ENCODE measurements at regions not wholly inside any gene's neighbourhood (a gene's known extent, or its start where the extent isn't known, plus 50 kb on each side); places are given as distances from the start of the nearest gene placed in this dataset.

DNA sequence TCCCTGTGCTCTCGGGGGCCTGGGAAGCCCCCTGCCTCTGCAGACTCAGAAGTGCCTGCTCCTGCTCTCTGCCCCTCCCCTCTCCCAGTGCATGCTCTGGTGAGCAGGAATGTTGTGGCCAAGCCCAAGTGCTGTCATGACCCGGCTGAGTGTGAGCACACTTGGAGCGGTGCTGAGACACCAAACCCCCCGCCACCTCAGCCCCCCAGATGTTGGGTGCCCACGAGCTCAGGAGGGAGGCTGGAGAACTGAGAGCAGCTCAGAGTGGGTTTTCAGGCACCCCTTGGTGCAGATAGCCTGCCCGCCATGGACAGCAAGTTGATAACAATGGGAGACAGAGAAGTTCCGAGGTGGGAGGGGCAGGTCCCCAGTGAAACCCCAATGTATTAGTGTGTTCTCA is 477.4 kb downstream of the ACTRT1 start:
- POLR2A ChIA-PET: no interaction called here
- CTCF ChIA-PET: no interaction called here
- Histone ChIP-seq H3K27ac (ENCODE audit: extremely low read depth, low read depth, low read length) (no peak overlapping the region), H3K36me3 (ENCODE audit: control insufficient read depth in 2 of 2, insufficient read depth in 1 of 2, low read length in 2 of 2) (no peaks in the 10 kb centered on the region), H3K4me1 (ENCODE audit: control insufficient read depth, insufficient read depth, low read length) (no peaks in the 10 kb centered on the region), H3K9me3 (ENCODE audit: control insufficient read depth, insufficient read depth, low read depth, low read length) (no peaks in the 10 kb centered on the region; the same call in 1 of the 2 replicates), H3K4me3 (ENCODE audit: low read depth, low read length) (no peak overlapping the region)
- TF ChIP-seq ZBTB7A (tag by site-specific recombination; IDR thresholded peaks at IDR 0.05; ENCODE audit: low read depth): no peak
- TF ChIP-seq ZNF623 (tag by site-specific recombination; IDR thresholded peaks at IDR 0.05): no peak
- no peak for TF ChIP-seq ZNF324 (tag by site-specific recombination; IDR thresholded peaks at IDR 0.05)
- TF ChIP-seq ZFP41 (tag by site-specific recombination; IDR thresholded peaks at IDR 0.05; ENCODE audit: borderline replicate concordance): no peak
- no peak for TF ChIP-seq SETDB1 (IDR thresholded peaks at IDR 0.05; ENCODE audit: insufficient read length, low read length)
- TF ChIP-seq ZNF530 (tag by site-specific recombination; IDR thresholded peaks at IDR 0.05; ENCODE audit: low read depth): no peak
- no peak for TF ChIP-seq SP3 (tag by site-specific recombination; IDR thresholded peaks at IDR 0.05)
- no peak for TF ChIP-seq ZNF354C (tag by site-specific recombination; IDR thresholded peaks at IDR 0.05; ENCODE audit: borderline replicate concordance, low read depth)

DNA sequence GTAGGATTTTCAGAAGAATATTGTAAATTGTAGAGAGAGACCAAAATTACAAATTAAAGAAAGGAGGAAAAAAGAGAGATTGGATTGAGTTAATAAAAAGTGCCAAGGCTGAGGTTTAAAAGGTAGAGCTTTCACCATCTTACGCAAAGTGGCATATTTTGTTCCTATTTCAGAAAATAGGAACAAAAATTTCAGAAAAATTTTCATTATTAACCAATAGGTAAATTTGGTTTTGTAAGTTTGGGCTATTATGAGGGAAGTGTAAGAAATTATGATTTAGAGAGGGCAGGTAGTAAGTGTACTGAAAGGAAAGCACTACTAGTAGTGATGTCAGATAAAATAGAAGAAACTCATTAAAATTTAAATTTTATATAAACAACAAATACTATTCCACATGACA is 479.7 kb downstream of the ACTRT1 start:
- H3K36me3 ChIP-seq (ENCODE audit: control insufficient read depth in 2 of 2, insufficient read depth in 1 of 2, low read length in 2 of 2): no peaks in the 10 kb centered on the region
- TF ChIP-seq, protein P1, sequence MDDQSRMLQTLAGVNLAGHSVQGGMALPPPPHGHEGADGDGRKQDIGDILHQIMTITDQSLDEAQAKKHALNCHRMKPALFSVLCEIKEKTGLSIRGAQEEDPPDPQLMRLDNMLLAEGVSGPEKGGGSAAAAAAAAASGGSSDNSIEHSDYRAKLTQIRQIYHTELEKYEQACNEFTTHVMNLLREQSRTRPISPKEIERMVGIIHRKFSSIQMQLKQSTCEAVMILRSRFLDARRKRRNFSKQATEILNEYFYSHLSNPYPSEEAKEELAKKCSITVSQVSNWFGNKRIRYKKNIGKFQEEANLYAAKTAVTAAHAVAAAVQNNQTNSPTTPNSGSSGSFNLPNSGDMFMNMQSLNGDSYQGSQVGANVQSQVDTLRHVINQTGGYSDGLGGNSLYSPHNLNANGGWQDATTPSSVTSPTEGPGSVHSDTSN (CRISPR knock-in tag; IDR thresholded peaks at IDR 0.05): no peak
- TF ChIP-seq YY2 (tag by site-specific recombination; IDR thresholded peaks at IDR 0.05) (no peak), MYNN (tag by site-specific recombination; IDR thresholded peaks at IDR 0.05; ENCODE audit: borderline replicate concordance) (no peak), ZFP41 (tag by site-specific recombination; IDR thresholded peaks at IDR 0.05; ENCODE audit: borderline replicate concordance) (no peak), KLF10 (tag by site-specific recombination; IDR thresholded peaks at IDR 0.05) (no peak), ZNF621 (tag by site-specific recombination; IDR thresholded peaks at IDR 0.05) (no peak), YY1 (tag by site-specific recombination; IDR thresholded peaks at IDR 0.05) (no peak), ZNF175 (tag by site-specific recombination; IDR thresholded peaks at IDR 0.05) (no peak), ZNF391 (tag by site-specific recombination; IDR thresholded peaks at IDR 0.05; ENCODE audit: borderline replicate concordance, low read depth) (no peak), ZNF707 (tag by site-specific recombination; IDR thresholded peaks at IDR 0.05) (no peak), ZNF184 (tag by site-specific recombination; IDR thresholded peaks at IDR 0.05) (no peak), SP3 (tag by site-specific recombination; IDR thresholded peaks at IDR 0.05) (no peak), ZFP69B (tag by site-specific recombination; IDR thresholded peaks at IDR 0.05) (no peak), ZBTB7A (tag by site-specific recombination; IDR thresholded peaks at IDR 0.05; ENCODE audit: low read depth) (no peak)
- TF ChIP-seq, protein P2, sequence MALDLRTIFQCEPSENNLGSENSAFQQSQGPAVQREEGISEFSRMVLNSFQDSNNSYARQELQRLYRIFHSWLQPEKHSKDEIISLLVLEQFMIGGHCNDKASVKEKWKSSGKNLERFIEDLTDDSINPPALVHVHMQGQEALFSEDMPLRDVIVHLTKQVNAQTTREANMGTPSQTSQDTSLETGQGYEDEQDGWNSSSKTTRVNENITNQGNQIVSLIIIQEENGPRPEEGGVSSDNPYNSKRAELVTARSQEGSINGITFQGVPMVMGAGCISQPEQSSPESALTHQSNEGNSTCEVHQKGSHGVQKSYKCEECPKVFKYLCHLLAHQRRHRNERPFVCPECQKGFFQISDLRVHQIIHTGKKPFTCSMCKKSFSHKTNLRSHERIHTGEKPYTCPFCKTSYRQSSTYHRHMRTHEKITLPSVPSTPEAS (tag by site-specific recombination; IDR thresholded peaks at IDR 0.05): no peak
- TF ChIP-seq, protein P3, sequence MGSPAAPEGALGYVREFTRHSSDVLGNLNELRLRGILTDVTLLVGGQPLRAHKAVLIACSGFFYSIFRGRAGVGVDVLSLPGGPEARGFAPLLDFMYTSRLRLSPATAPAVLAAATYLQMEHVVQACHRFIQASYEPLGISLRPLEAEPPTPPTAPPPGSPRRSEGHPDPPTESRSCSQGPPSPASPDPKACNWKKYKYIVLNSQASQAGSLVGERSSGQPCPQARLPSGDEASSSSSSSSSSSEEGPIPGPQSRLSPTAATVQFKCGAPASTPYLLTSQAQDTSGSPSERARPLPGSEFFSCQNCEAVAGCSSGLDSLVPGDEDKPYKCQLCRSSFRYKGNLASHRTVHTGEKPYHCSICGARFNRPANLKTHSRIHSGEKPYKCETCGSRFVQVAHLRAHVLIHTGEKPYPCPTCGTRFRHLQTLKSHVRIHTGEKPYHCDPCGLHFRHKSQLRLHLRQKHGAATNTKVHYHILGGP (tag by site-specific recombination; IDR thresholded peaks at IDR 0.05): no peak
- TF ChIP-seq, protein P4, sequence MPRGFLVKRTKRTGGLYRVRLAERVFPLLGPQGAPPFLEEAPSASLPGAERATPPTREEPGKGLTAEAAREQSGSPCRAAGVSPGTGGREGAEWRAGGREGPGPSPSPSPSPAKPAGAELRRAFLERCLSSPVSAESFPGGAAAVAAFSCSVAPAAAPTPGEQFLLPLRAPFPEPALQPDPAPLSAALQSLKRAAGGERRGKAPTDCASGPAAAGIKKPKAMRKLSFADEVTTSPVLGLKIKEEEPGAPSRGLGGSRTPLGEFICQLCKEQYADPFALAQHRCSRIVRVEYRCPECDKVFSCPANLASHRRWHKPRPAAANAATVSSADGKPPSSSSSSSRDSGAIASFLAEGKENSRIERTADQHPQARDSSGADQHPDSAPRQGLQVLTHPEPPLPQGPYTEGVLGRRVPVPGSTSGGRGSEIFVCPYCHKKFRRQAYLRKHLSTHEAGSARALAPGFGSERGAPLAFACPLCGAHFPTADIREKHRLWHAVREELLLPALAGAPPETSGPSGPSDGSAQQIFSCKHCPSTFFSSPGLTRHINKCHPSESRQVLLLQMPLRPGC (tag by site-specific recombination; IDR thresholded peaks at IDR 0.05): no peak
- TF ChIP-seq, protein P5, sequence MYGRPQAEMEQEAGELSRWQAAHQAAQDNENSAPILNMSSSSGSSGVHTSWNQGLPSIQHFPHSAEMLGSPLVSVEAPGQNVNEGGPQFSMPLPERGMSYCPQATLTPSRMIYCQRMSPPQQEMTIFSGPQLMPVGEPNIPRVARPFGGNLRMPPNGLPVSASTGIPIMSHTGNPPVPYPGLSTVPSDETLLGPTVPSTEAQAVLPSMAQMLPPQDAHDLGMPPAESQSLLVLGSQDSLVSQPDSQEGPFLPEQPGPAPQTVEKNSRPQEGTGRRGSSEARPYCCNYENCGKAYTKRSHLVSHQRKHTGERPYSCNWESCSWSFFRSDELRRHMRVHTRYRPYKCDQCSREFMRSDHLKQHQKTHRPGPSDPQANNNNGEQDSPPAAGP (tag by site-specific recombination; IDR thresholded peaks at IDR 0.05): no peak
- CTCF ChIA-PET: no interaction called here
- H3K4me3 ChIP-seq (ENCODE audit: low read depth, low read length): no peak overlapping the region
- H3K9me3 ChIP-seq (ENCODE audit: control insufficient read depth, insufficient read depth, low read depth, low read length): no peaks in the 10 kb centered on the region; the same call in 1 of the 2 replicates
- no peaks in the 10 kb centered on the region for H3K4me1 ChIP-seq (ENCODE audit: control insufficient read depth, insufficient read depth, low read length)
- no peak overlapping the region for H3K27ac ChIP-seq (ENCODE audit: extremely low read depth, low read depth, low read length)
- POLR2A ChIA-PET: no interaction called here
